ENCODE measurements at regions not wholly inside any gene's neighbourhood (a gene's known extent, or its start where the extent isn't known, plus 50 kb on each side); places are given as distances from the start of the nearest gene placed in this dataset.

- TF ChIP-seq CTCF (IDR thresholded peaks at IDR 0.05; ENCODE audit: low read depth, low read length): no peak
- no peak for TF ChIP-seq POLR2A (IDR thresholded peaks at IDR 0.05; ENCODE audit: extremely low read depth, insufficient read length)
Observed at GRCh38 chr6:143581835-143582480, 70.4 kb upstream of the FUCA2 start.
